ENCODE measurements at regions not wholly inside any gene's neighbourhood (a gene's known extent, or its start where the extent isn't known, plus 50 kb on each side); places are given as distances from the start of the nearest gene placed in this dataset.

DNA sequence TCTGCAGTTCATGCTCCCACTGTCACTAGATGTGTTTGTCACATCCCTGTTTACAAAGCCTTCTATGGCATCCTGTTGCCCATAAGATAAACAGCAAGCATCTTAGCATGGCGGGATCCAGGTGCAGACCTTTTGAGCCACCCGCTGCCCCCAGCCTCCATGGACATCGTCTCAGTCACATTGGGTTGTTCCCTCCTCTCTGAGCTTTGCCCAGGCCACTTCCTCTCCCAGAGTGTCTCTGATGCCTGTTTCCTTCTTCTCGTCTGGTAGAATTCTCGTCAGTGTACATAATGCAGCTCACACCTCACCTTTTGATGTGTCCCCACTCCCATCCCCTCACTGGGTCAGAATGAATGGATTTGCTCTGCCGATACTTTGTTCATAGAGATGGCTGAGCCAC lies 239.0 kb upstream of the APCDD1 start:
- Histone ChIP-seq H3K9me2 (ENCODE audit: insufficient read depth) (no peaks in the 10 kb centered on the region), H3K36me3 (ENCODE audit: low read depth) (no peaks in the 10 kb centered on the region), H2AFZ (no peak overlapping the region), H3K27ac (no peak overlapping the region), H3K9me3 (ENCODE audit: insufficient read depth, low read depth) (no peaks in the 10 kb centered on the region; the same call in 1 of the 2 replicates), H3K4me3 (no peak overlapping the region), H3K79me2 (ENCODE audit: low read depth) (no peaks in the 10 kb centered on the region), H3K4me1 (replicated peaks; ENCODE audit: insufficient read depth) (peaks cover 9% of the 10 kb centered on the region; the same call in 1 of the 2 replicates), H3F3A (ENCODE audit: insufficient read depth, low read depth) (peaks cover 5% of the 10 kb centered on the region; the same call in 1 of the 2 replicates), H3K27me3 (ENCODE audit: insufficient read depth, low read depth) (peaks cover 4% of the 10 kb centered on the region; the same call in 1 of the 2 replicates), H3K4me2 (no peak overlapping the region), H4K20me1 (ENCODE audit: insufficient read depth) (no peaks in the 10 kb centered on the region)
- DNase-seq, result no peak
- POLR2A ChIA-PET (ENCODE audit: unreplicated experiment), result no interaction called here
- intact Hi-C loops (cut with micrococcal nuclease; ENCODE audit: unreplicated experiment), result no loop called here
- CTCF ChIA-PET, result no interaction called here
- TF ChIP-seq EZH2 (IDR thresholded peaks at IDR 0.05; ENCODE audit: low read depth) (no peak), CTCF (conservative IDR thresholded peaks at IDR 0.05) (no peak)
- no TSS peak for BruUV-seq (replicated peaks)

- H3F3A ChIP-seq (ENCODE audit: insufficient read depth, low read depth), result peaks cover 5% of the 10 kb centered on the region; the same call in 1 of the 2 replicates
- H3K9me3 ChIP-seq (ENCODE audit: insufficient read depth, low read depth), result no peaks in the 10 kb centered on the region; the same call in 1 of the 2 replicates
- no peak overlapping the region for H3K4me3 ChIP-seq
- TF ChIP-seq EZH2 (IDR thresholded peaks at IDR 0.05; ENCODE audit: low read depth), result no peak
- TF ChIP-seq CTCF (conservative IDR thresholded peaks at IDR 0.05), result no peak
- DNase-seq, result no peak
- H4K20me1 ChIP-seq (ENCODE audit: insufficient read depth), result no peaks in the 10 kb centered on the region
- H2AFZ ChIP-seq, result no peak overlapping the region
- H3K27ac ChIP-seq, result no peak overlapping the region
- no TSS peak for BruUV-seq (replicated peaks)
- H3K79me2 ChIP-seq (ENCODE audit: low read depth), result no peaks in the 10 kb centered on the region
- no peaks in the 10 kb centered on the region for H3K9me2 ChIP-seq (ENCODE audit: insufficient read depth)
- intact Hi-C loops (cut with micrococcal nuclease; ENCODE audit: unreplicated experiment), result no loop called here
- H3K4me2 ChIP-seq, result no peak overlapping the region
- H3K4me1 ChIP-seq (replicated peaks; ENCODE audit: insufficient read depth), result peaks cover 9% of the 10 kb centered on the region; the same call in 1 of the 2 replicates
- no peaks in the 10 kb centered on the region for H3K36me3 ChIP-seq (ENCODE audit: low read depth)
- ChIA-PET POLR2A (ENCODE audit: unreplicated experiment) (no interaction called here), CTCF (no interaction called here)
- peaks cover 4% of the 10 kb centered on the region; the same call in 1 of the 2 replicates for H3K27me3 ChIP-seq (ENCODE audit: insufficient read depth, low read depth)
These were observed 237.6 kb upstream of the APCDD1 start for GRCh38 chr18:10216791-10217190.

DNA sequence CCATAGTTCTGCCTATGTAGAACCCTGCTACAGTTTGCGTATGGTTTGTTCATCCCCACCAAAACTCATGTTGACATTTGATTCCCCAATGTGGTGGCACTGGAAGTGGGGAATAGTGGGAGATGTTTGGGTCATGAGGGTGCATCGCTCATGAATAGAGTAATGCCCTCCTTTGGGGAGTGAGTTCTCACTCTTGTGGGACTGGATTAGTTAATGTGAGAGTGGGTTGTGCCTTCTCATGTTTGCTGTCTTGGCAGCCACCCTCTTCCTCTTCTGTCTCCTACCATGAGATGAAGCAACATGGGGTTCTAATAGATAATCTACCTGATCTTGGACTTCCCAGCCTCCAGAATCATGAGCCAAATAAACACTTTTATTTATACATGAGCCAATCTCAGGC lies 237.2 kb upstream of the APCDD1 start:
- no TSS peak for BruUV-seq (replicated peaks)

More for the DNA sequence above, 237.2 kb upstream of the APCDD1 start:
- DNase-seq, result no peak
- Histone ChIP-seq H3K4me1 (replicated peaks; ENCODE audit: insufficient read depth) (peaks cover 9% of the 10 kb centered on the region; the same call in 1 of the 2 replicates), H3K79me2 (ENCODE audit: low read depth) (no peaks in the 10 kb centered on the region), H2AFZ (no peak overlapping the region), H3K9me3 (ENCODE audit: insufficient read depth, low read depth) (no peaks in the 10 kb centered on the region; the same call in 1 of the 2 replicates), H3K4me3 (no peak overlapping the region), H3K36me3 (ENCODE audit: low read depth) (no peaks in the 10 kb centered on the region), H3K9me2 (ENCODE audit: insufficient read depth) (no peaks in the 10 kb centered on the region), H3K4me2 (no peak overlapping the region), H3K27ac (no peak overlapping the region), H3F3A (ENCODE audit: insufficient read depth, low read depth) (peaks cover 5% of the 10 kb centered on the region; the same call in 1 of the 2 replicates), H3K27me3 (ENCODE audit: insufficient read depth, low read depth) (peaks cover 4% of the 10 kb centered on the region; the same call in 1 of the 2 replicates), H4K20me1 (ENCODE audit: insufficient read depth) (no peaks in the 10 kb centered on the region)
- CTCF ChIA-PET, result no interaction called here
- intact Hi-C loops (cut with micrococcal nuclease; ENCODE audit: unreplicated experiment), result no loop called here
- no peak for TF ChIP-seq CTCF (conservative IDR thresholded peaks at IDR 0.05)
- TF ChIP-seq EZH2 (IDR thresholded peaks at IDR 0.05; ENCODE audit: low read depth), result no peak
- POLR2A ChIA-PET (ENCODE audit: unreplicated experiment), result no interaction called here
